Fibroblast of skin of scalp (primary cell): ENCODE measurements at regions not wholly inside any gene's neighbourhood (a gene's known extent, or its start where the extent isn't known, plus 50 kb on each side); places are given as distances from the start of the nearest gene placed in this dataset.

Experiments used
- DNase-seq: peaks from one replicate; pipeline ENCODE4 v3.0.0-alpha.2; 2013

DNA sequence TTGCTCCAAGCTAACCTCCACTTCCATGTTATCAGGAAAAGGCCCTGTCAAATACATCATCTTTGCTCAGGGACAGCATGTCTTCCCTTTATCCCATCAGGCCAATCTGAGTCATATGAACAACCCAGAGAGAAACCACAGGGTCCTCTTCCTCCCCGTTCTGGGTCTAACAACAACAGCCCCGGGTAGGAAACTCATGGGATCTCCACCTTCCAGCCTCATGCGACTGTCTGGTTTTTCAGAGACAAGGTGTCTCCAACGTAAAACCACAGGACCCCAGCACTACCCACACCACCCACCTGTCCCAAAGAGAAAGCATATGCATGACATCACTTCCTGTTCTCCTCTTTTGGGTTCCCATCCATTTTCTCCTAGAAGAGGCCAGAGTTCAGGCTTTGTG lies 217.9 kb downstream of the ENC1 start:
- DNase-seq: no peak

GRCh38 chr5:74422030-74422429 lies 218.5 kb downstream of the ENC1 start:
- no peak for DNase-seq

DNA sequence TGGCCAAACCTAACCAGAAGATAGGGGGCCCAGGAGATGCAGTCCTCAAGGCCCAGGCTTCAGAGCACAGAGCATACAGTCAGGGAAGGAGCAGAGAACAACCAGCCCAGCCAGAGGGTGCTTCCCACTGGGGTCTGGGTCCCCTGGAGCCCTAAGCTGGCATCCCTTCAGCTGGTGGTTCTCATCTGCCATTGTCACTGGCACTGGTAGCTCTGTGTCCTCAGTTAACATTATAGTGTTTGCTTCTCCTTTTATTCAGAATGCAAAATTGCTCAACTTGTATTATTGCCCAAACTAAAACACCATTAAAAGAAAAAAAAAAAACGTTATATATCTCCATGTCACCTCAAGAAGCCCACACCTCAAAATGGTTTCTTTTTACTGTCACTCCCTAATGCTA lies 219.2 kb downstream of the ENC1 start:
- DNase-seq: no peak

- DNase-seq: no peak
Observed at GRCh38 chr5:74420947-74421346, 219.6 kb downstream of the ENC1 start.

GRCh38 chr5:74420220-74420619 lies 220.3 kb downstream of the ENC1 start:
- DNase-seq: no peak

DNA sequence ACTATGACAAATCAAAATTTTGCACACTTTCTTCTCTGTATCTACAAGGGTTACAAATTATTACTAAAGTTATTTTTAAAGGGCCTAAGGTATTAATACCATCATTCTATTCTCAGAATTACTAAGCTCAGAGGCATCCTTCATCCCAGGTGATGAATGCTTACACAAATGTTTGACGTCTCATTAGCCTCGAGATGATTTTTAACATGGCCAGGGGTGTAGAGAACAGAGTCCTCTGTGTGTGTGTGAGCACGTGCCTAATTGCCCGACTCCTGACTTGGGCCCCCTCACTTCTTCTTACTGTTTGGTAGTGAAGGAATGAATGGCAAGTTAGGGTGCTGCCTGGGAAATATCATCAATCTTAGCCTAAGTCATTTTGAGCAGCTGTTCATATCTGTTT lies 221.1 kb downstream of the ENC1 start:
- DNase-seq: no peak

DNA sequence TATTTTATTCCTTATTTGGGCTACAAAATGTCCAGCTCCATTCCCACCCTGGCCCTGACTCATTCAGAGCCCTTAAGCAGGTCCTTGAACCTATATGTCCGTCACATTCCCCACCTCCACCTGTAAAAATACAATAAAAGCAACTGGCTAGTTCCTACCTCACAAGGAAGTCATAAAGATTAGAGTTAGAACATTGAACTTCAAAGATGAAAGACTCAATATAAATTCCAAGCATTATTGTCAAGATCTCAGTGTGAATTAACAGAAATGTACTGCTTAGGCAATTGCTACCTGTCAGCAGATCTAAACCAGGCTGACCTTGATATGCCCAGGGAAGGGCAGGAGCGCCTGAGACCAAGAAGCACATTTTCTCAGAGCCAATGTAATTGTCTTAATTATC lies 221.8 kb downstream of the ENC1 start:
- no peak for DNase-seq

DNA sequence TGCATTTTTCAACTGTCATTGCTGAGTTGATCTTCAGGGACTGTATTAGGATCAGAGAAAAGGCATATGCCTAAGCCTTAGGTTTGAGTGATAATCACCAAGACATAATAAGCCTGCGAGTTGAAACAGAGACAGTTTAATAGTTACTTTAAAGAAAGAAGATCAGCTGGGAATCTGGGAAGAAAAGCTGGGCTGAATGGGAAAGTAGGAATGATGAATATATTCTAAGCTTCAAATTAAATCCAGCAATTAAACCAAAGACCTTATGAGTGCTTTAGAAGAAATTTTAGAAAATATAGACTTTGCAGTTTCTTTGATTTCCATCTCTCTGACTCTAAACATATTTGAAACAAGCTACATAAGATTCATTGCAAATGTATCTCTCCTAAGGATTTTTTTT lies 222.3 kb downstream of the ENC1 start:
- DNase-seq: no peak

- no peak for DNase-seq
Observed at GRCh38 chr5:74415695-74416102, 224.8 kb downstream of the ENC1 start.

DNA sequence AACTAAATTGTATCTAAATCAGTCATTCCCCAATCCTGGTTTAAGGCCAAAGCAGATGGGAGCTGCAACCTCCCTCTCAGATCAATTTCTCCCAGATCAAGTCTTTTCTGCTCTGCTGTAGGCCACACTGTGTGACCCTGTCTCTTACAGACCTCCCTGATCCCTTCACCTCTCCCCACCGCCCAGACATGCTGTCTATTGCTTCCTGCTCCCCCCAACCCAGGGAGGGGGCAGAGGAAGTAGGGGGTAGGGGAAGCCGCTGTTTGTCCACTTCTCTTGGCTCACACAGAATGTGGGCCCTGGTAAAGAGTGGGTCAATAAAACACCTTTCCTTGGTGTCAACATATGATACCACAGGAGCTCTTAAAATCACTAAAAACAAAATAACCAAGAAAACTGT lies 226.3 kb downstream of the ENC1 start:
- no peak for DNase-seq

DNA sequence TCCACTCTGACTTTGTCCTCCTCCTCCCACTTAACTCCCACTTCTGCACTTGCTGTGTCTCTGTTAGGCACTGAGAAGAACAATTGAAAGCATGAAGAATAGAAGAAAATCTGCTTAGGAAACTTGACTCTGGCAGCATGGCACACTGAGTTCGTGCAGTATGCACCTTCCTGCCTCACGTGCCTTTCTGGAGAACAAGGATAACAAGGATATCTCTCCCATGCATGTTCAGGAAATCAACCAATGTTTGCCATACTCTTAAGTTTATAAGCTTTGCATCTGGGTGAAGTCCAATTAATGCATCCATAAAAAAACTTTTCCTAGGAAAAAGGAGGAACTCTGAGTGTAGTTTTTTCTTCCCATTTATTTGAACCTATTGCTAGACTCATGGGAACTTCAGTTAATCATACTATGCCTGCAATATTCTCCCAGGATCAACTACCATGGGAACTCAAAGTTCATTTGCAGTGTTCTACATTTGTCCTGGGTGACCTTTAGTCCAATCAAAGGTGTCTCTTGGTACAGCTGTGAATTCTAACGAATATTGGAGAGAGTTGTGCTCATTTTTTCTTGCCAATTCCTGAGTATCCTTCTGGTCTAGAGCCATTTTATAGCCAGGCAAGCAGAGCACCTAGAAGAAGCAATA lies 227.0 kb downstream of the ENC1 start:
- no peak for DNase-seq

GRCh38 chr5:74412066-74412465 lies 228.5 kb downstream of the ENC1 start:
- no peak for DNase-seq

- DNase-seq: no peak
Observed at GRCh38 chr5:74409712-74410111, 230.8 kb downstream of the ENC1 start.

DNA sequence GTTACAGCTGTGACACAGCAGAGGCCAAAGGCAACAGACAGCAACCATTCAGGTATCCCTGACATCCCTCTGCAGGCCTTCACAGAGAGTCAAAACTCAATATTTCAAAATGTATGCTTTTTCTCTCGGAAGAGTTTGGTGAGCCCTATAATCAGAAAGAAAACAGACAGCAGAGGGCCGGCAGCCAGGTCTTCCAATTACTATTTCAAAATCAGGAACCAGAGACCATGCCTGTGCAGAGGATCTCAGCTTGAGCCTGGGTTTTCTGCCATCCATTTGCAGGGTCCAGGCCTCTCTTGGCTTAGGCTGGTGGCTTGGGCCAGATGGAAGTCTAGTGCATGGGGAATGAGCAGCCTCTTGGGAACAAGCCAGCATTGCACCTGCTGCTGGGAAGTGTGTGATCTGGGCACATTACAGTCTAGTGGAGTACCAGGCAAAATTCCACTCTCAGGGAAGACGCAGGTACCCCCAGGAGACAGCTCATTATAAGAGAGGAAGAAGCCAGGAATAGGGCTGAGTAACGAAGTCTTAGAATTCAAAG lies 231.3 kb downstream of the ENC1 start:
- no peak for DNase-seq

GRCh38 chr5:74408150-74409043 lies 232.1 kb downstream of the ENC1 start:
- DNase-seq: no peak

- no peak for DNase-seq
Observed at GRCh38 chr5:74407701-74408100, 232.8 kb downstream of the ENC1 start.

DNA sequence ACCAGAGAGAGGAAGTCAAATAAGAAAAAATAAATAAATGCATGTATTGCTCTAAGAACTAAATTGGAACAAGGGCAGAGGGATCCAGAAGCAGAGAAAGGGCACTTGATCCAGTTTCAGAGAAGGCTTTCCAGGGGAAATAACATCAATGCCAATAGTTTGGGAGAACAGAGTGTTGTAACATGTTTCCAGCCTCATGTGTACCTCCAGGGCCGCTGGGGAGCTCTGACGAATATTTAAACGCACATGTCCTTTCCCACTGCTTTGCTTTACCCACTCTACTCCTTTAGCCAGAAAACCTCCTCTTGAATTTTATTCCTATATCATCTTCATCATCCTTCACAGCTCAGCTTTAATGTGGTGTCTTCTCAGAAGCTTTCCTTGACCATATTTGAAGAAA lies 233.7 kb downstream of the ENC1 start:
- no peak for DNase-seq

GRCh38 chr5:74405593-74405992 lies 234.9 kb downstream of the ENC1 start:
- DNase-seq: no peak

- no peak for DNase-seq
Observed at GRCh38 chr5:74404574-74405508, 235.7 kb downstream of the ENC1 start.

- no peak for DNase-seq
Observed at GRCh38 chr5:74403771-74404170, 236.8 kb downstream of the ENC1 start.

DNA sequence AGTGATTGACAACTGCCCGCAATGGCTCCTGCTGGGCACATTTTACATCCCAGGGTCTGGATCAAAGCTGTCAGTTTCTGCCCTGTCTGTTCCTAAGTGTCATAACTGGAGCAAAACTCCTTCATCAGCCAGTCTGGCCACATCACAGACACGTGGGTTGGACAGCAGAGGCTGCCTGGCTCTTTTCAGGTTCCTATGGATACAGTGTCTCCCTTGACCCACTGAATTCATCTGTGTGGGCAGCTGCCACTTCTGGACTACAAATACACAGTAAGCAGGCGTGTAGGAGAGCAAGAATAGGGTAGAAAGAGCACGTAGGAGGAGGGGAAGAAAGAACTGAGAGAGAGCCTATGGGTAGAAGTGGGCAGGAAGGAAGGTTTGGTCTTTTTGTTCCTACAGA lies 238.0 kb downstream of the ENC1 start:
- DNase-seq: no peak

DNA sequence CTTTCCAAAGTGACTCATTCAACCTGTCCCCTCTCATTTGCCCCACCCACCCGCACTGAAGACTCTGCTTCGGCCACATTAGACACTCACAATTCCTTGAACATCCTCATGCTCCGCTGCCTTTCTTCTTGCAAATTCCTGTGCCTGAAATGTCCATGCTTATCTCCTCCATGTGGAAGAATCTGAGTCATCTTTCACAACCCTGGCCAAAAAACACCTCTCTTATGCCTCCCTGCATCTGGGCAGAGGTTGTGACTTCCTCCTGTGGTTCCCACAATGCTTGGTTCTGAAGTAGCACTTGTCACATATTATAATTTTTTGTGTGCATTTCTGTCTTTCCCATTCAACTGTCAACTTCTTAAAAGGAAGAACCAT lies 238.6 kb downstream of the ENC1 start:
- DNase-seq: no peak
